Left kidney (tissue), 1 donor: ENCODE measurements at regions not wholly inside any gene's neighbourhood (a gene's known extent, or its start where the extent isn't known, plus 50 kb on each side); places are given as distances from the start of the nearest gene placed in this dataset.

Experiments used
- DNase-seq: peaks from one replicate; pipeline ENCODE4 v3.0.0-alpha.2; 2013

- DNase-seq: no peak
Observed at GRCh38 chr10:131674130-131674529, 226.7 kb upstream of the PPP2R2D start.

GRCh38 chr10:131675104-131675503 is 225.7 kb upstream of the PPP2R2D start:
- DNase-seq: no peak

- no peak for DNase-seq
Observed at GRCh38 chr10:131676046-131676799, 224.6 kb upstream of the PPP2R2D start.

DNA sequence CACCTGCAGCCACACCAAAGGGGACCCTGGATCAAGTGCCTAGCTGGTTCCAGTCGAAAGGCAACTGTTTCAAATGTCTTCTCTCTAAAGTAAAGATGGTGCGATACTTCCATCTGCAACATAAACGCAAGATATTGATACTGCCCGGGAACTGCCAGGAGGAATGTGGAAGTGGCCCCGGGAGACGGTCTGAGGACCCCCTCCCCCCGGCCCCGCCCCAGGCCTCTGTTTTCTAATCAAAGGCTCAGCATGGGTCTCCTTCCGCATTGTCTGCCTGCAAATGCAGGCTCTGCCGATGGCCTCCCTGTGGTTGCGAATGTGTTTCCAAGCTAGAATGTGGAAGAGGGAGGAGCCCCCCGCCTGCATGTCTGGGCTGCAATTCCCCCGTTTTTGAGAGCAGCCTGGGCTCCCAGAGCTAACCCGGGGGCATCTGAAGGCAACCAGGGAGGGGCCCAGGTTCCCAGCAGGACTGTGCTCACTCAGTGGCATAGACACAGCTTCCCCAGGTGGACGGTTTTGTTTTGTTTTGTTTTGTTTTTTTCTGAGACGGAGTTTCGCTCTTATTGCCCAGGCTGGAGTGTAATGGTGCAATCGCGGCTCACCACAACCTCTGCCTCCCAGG is 223.9 kb upstream of the PPP2R2D start:
- no peak for DNase-seq

DNA sequence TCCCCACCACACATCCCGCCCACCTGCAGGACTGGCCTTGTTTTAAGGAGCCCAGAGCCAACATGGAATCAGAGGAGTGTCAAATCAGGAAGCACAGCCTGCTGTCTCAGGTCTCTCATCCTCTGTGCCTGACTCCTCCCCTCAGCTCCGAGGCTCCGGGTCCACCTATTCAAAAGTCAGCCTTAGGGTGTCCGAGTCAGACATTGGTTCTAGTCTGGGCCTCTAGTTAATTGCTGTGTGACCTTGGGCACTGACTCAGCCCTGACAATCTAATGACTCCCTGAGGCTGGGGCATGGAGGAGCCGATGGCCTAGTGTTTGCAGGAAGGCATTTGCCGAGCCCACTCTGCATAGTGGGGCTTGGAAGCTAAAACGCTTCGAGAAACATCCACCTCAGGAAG is 223.1 kb upstream of the PPP2R2D start:
- DNase-seq: no peak

GRCh38 chr10:131678171-131678570 is 222.6 kb upstream of the PPP2R2D start:
- DNase-seq: no peak

DNA sequence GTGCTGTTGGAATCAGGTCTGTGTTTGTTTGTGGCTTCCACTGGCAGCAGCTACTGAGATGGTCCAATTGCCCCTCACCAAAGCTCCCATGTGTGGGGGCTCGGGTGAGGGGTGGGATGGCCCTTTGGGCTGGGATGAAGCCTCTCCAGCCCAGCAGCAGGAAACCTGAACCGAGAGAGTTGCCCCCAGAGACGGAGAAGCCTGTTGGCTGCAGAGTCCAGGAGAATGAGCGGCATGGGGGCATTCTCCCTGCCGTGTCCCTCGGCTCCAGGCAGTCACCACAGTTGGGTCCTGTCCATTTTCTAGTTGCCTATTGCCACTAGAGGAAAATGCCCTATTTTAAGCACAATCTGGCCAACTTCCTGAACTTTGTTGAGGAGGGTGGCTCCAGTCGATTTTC is 222.2 kb upstream of the PPP2R2D start:
- DNase-seq: no peak

- DNase-seq: no peak
Observed at GRCh38 chr10:131679926-131680325, 220.9 kb upstream of the PPP2R2D start.

GRCh38 chr10:131681122-131681521 is 219.7 kb upstream of the PPP2R2D start:
- no peak for DNase-seq

DNA sequence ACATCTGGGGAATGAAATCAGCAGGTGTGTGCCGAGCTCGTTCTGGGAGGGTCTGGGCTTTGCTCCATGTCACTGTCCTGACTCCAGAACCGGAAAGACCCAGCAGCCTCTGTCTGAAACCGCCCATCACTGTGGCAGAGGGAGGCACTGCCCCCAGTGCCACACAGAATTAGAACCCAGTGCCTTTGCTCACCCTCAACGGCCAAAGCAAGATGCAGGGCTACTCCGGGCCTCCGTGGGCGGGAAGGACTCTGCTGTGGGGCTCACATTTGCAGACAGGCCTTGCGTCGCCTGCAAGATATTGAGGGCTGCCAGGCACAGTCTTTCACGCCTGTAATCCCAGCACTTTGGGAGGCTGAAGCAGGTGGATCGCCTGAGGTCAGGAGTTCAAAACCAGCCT is 219.2 kb upstream of the PPP2R2D start:
- DNase-seq: no peak

GRCh38 chr10:131682271-131682962 is 218.4 kb upstream of the PPP2R2D start:
- DNase-seq: no peak

- DNase-seq: no peak
Observed at GRCh38 chr10:131683281-131683861, 217.4 kb upstream of the PPP2R2D start.

GRCh38 chr10:131683941-131684340 is 216.9 kb upstream of the PPP2R2D start:
- DNase-seq: no peak

DNA sequence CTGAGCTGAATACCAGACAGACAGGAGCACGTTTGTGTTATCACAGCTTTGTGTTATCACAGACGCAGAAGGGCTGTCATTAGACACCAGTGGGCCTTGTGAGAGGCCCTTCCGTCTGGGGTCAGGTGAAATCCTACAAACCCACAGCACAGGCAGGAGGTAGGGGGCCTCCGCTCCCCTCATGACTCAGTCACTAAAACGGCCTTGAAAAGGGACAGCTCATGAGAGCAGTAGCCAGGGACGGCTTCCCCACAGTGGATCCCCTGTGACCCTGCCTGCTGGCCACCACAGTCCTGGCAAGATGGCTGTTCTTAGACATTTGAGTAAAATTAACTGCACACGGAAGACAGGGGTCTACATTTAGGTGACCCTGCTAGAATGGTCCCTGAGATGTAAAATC is 215.8 kb upstream of the PPP2R2D start:
- DNase-seq: no peak

DNA sequence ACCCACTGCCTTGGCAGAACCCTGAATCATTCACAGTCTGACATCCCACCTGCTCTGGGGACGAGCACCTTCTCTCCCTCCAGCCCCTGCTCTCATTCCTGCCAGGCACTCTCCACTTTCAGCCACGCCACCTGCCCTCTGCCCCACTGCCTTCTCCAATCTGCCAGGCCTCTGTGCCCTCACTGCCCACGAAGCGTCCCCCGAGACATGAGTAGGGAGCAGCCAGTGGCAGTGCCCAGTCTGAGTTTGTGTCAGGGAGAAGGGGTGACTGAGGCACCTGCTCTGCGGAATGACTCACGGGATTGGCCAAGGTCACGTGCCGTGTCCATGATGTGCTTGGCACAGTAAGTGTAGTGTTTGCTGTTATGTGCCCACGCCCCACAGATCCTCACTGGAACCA is 215.2 kb upstream of the PPP2R2D start:
- DNase-seq: no peak

GRCh38 chr10:131686781-131687420 is 213.9 kb upstream of the PPP2R2D start:
- no peak for DNase-seq

- DNase-seq: no peak
Observed at GRCh38 chr10:131688304-131688703, 212.5 kb upstream of the PPP2R2D start.

GRCh38 chr10:131689016-131689415 is 211.8 kb upstream of the PPP2R2D start:
- DNase-seq: no peak

GRCh38 chr10:131689486-131689885 is 211.3 kb upstream of the PPP2R2D start:
- no peak for DNase-seq

- no peak for DNase-seq
Observed at GRCh38 chr10:131689954-131690757, 210.7 kb upstream of the PPP2R2D start.

DNA sequence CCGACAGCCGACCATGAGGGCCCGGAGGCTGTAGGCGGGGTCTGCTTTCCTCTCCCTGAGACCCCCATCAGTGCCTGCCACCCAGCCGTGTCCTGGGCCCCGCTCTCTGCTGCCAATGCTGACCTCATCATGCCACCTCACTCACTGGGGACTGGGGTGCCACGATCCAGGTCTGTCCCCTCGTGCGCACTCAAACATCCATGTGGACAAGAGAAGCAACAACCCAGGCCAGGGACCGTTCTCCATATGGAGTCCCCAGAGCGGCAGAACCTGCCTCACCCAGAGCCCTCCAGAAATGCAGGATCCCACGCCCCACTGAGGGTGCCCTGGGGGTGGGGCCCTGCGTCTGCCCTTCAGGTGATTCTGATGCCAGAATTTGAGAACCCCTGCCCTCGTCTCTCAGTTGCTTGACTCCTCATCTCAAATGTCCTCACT is 210.0 kb upstream of the PPP2R2D start:
- no peak for DNase-seq
